Sigmoid colon (tissue), 6 donors: ENCODE measurements at regions not wholly inside any gene's neighbourhood (a gene's known extent, or its start where the extent isn't known, plus 50 kb on each side); places are given as distances from the start of the nearest gene placed in this dataset.
"Not testable (repeated sequence)": the region's sequence is repeated elsewhere in the genome, so short reads cannot be mapped to it uniquely, and the experiment has no call there.

Experiments
- DNase-seq: peaks from one replicate; pipeline ENCODE4 v3.0.0-alpha.2; 2019
- H3K27ac ChIP-seq, 4 donors: fragments of 200-600 bp; sonication (generic); one replicate each; pipeline ENCODE4 v1.5.1; 2016 to 2019; ENCODE audit warnings: mild to moderate bottlenecking in 1 of 4
- H3K27me3 ChIP-seq, 3 donors: fragments of 200-600 bp; sonication (generic); one replicate each; pipeline ENCODE4 v1.5.1; 2019; ENCODE audit warnings: mild to moderate bottlenecking in 1 of 3
- H3K36me3 ChIP-seq, 4 donors: fragments of 200-600 bp; sonication (generic); one replicate each; pipeline ENCODE4 v1.5.1; 2016 to 2019
- H3K4me1 ChIP-seq, 4 donors: fragments of 200-600 bp; sonication (generic); one replicate each; pipeline ENCODE4 v1.5.1; 2017 to 2019
- H3K4me3 ChIP-seq, 4 donors: fragments of 200-600 bp; sonication (generic); one replicate each; pipeline ENCODE4 v1.5.1; 2017 to 2019; ENCODE audit warnings: mild to moderate bottlenecking in 2 of 4, moderate library complexity in 1 of 4
- H3K9me3 ChIP-seq, 4 donors: fragments of 200-600 bp in 3 of 4; sonication (generic) in 3 of 4; one replicate each; pipeline versions ENCODE4 v1.5.1 to v1.6.1; 2013 to 2019
- CTCF ChIP-seq, 4 experiments: fragments of 450-650 bp in 3 of 4; fragments of 200-600 bp in 1 of 4; IDR thresholded peaks; one replicate each; pipeline ENCODE4 v1.5.1; 2016 to 2019; ENCODE audit warnings: antibody characterized with exemption in 4 of 4, mild to moderate bottlenecking in 3 of 4, moderate library complexity in 2 of 4
- EP300 ChIP-seq, 4 donors: sonication (generic); formaldehyde crosslinking; IDR thresholded peaks; one replicate each; pipeline ENCODE4 v1.6.1; 2017; ENCODE audit warnings: antibody characterized with exemption in 4 of 4
- POLR2A ChIP-seq, 2 donors: fragments of 450-650 bp; IDR thresholded peaks; one replicate each; pipeline ENCODE4 v1.6.1; 2016; ENCODE audit warnings: antibody characterized with exemption in 2 of 2, mild to moderate bottlenecking in 2 of 2, moderate library complexity in 2 of 2
- POLR2AphosphoS5 ChIP-seq, 4 donors: sonication (generic); formaldehyde crosslinking; IDR thresholded peaks; one replicate each; pipeline ENCODE4 v1.6.1; 2017; ENCODE audit warnings: antibody characterized with exemption in 4 of 4
- WGBS, 2 donors: extraction: QIAGEN DNeasy Blood & Tissue Kit; methylation state at CpG; one replicate each; pipeline ENCODE4 v1.1.7; 2013; 5-methylcytosine and 5-hydroxymethylcytosine counted together
- intact Hi-C: fragments of 100-400 bp; cut with DNase I; formaldehyde crosslinking; loops from one replicate; pipeline ENCODE4 v1.15.1; 2023
- donor health status: healthy with polysubstance abuse.
- donor health status: healthy.

- Histone ChIP-seq H3K27me3 (no peaks in the 10 kb centered on the region), H3K36me3 (no peaks in the 10 kb centered on the region), H3K9me3 (no peaks in the 10 kb centered on the region), H3K4me1 (no peaks in the 10 kb centered on the region), H3K4me3 (no peak overlapping the region), H3K27ac (no peak overlapping the region)
- TF ChIP-seq EP300 (IDR thresholded peaks at IDR 0.05) (no peak), CTCF (IDR thresholded peaks at IDR 0.05) (no peak), POLR2A (IDR thresholded peaks at IDR 0.05) (no peak), POLR2AphosphoS5 (IDR thresholded peaks at IDR 0.05) (no peak)
- 91 to 93% methylated on average over 6 of the region's 6 CpGs for WGBS, 2 donors
- no peak for DNase-seq
- intact Hi-C loops, result no loop called here
Observed at GRCh38 chr1:55793856-55794255, 578.7 kb upstream of the USP24 start.

- H3K4me1 ChIP-seq, result no peaks in the 10 kb centered on the region
- no peak for DNase-seq
- H3K27me3 ChIP-seq, result no peaks in the 10 kb centered on the region
- intact Hi-C loops, result no loop called here
- H3K4me3 ChIP-seq, result no peak overlapping the region
- no peaks in the 10 kb centered on the region for H3K9me3 ChIP-seq
- no peak overlapping the region for H3K27ac ChIP-seq
- TF ChIP-seq POLR2AphosphoS5 (IDR thresholded peaks at IDR 0.05) (no peak), POLR2A (IDR thresholded peaks at IDR 0.05) (no peak), CTCF (IDR thresholded peaks at IDR 0.05) (no peak), EP300 (IDR thresholded peaks at IDR 0.05) (no peak)
- H3K36me3 ChIP-seq, result no peaks in the 10 kb centered on the region
Observed at GRCh38 chr1:55792870-55793269, 577.7 kb upstream of the USP24 start.

- intact Hi-C loops, result no loop called here
- no peak for TF ChIP-seq EP300 (IDR thresholded peaks at IDR 0.05)
- TF ChIP-seq CTCF (IDR thresholded peaks at IDR 0.05), result no peak
- TF ChIP-seq POLR2A (IDR thresholded peaks at IDR 0.05), result no peak
- no peak for TF ChIP-seq POLR2AphosphoS5 (IDR thresholded peaks at IDR 0.05)
- DNase-seq, result no peak
Observed at GRCh38 chr1:55789466-55789865, 574.3 kb upstream of the USP24 start.

GRCh38 chr1:55786396-55786795 lies 571.2 kb upstream of the USP24 start:
- no peaks in the 10 kb centered on the region for H3K27me3 ChIP-seq
- no peak for TF ChIP-seq CTCF (IDR thresholded peaks at IDR 0.05)
- TF ChIP-seq EP300 (IDR thresholded peaks at IDR 0.05), result no peak
- TF ChIP-seq POLR2A (IDR thresholded peaks at IDR 0.05), result no peak
- no peak for TF ChIP-seq POLR2AphosphoS5 (IDR thresholded peaks at IDR 0.05)
- 55 to 57% methylated on average over 4 of the region's 4 CpGs for WGBS, 2 donors
- intact Hi-C loops, result no loop called here
- DNase-seq, result no peak
- no peaks in the 10 kb centered on the region for H3K36me3 ChIP-seq
- H3K9me3 ChIP-seq, result no peaks in the 10 kb centered on the region
- H3K27ac ChIP-seq, result no peak overlapping the region
- peaks cover 0 to 14% (median 8%) of the 10 kb centered on the region in 4 donors for H3K4me1 ChIP-seq
- no peak overlapping the region for H3K4me3 ChIP-seq

More at GRCh38 chr1:55789466-55789865, 574.3 kb upstream of the USP24 start:
- Histone ChIP-seq H3K4me1 (no peaks in the 10 kb centered on the region), H3K4me3 (no peak overlapping the region), H3K36me3 (no peaks in the 10 kb centered on the region), H3K27ac (no peak overlapping the region), H3K27me3 (no peaks in the 10 kb centered on the region), H3K9me3 (no peaks in the 10 kb centered on the region)
- 90 to 92% methylated on average over 1 of the region's 1 CpG for WGBS, 2 donors

- not testable (repeated sequence) for H3K27ac ChIP-seq, DNase-seq, H3K27me3 ChIP-seq, H3K4me3 ChIP-seq, H3K36me3 ChIP-seq, H3K9me3 ChIP-seq
- peaks cover 0 to 21% (median 10%) of the 10 kb centered on the region in 4 donors for H3K4me1 ChIP-seq
- WGBS, 2 donors, result 68 to 84% methylated on average over 6 of the region's 6 CpGs
- intact Hi-C loops, result loop anchor here (5.0 kb wide), 1 partner anchor 408 kb away; no protein-coding TSS in a partner anchor
Observed at GRCh38 chr1:55784941-55785450, 569.8 kb upstream of the USP24 start.
